HG02870 (cell line): ENCODE measurements at regions not wholly inside any gene's neighbourhood (a gene's known extent, or its start where the extent isn't known, plus 50 kb on each side); places are given as distances from the start of the nearest gene placed in this dataset.

ENCODE experiments used
- ATAC-seq: cut with Tn5 transposase; IDR thresholded peaks from one replicate; pipeline ENCODE4 v1.9.1; 2021; ENCODE audit warnings: mild to moderate bottlenecking, moderate library complexity; ENCODE audit not compliant: unreplicated experiment

DNA sequence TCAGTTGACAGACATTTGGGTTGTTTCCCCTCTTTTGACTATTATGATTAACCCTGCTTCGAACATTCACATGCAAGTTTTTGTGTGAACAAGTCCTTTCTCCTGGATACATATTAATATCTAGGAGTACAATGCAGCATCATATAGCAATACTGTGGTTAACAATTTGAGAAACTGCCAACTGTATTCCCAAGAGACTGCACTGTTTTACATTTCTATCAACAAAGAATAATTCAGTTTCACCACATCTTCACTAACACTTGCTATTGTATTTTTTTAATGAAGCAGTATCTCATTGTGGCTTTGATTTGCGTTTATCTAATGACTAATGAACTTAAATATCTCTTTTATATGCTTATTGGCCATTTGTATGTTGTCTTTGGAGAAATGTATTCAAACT, 184.6 kb upstream of the NBEA start:
- ATAC-seq = no peak

DNA sequence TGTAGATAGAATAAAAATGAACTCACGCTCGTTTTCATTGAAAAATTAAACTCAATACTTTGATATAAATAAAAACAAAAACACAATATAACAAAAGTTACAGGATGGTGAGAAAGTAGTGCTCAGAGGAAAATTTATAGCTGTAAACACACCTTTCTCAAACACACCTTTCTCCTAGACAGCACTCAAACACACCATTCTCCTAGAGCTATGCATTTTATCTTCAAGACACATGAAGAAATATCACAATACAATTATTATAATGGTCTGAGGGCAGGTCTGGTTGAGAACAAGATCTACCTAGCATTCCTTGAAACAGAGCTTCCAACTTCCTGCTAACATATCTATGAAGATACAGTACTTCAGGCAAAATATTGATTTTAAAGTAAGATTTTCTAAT, 183.4 kb upstream of the NBEA start:
- no peak for ATAC-seq

DNA sequence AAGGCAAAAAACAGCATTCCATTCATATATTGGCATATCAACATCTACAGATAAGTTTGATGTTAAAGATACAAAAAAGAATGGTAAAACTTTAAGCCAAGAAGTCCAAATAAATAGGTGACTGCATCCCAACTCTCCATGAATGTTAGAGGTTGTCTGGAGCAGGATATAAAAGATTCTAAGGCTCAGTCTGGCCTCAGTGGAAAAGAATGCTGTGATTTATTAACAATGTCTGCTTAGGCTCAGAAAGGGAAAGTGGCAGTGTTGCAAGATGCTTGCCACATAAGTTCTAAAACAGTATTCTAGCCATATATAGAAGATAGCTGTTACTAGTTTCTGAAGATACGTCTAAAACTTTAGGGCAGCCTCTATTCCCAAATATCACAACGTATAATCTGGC, 179.8 kb upstream of the NBEA start:
- ATAC-seq = no peak

DNA sequence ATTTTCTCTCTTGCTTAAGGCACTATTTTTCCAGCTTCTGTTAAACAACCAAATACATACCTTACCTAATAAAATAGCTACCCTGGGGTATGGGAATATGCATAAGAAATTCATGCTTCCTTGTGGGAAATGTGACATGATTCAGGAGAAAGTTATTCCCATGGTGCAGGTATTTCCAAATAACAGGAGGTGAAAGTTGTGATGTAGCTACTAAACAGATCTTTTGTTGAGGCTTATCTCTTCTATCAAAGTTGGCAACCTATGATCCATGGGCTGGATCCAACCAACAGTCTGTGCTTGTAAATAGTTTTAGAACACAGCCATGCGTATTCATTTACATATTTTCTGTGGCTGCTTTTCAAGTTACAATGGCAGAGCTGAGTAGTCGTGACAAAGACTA, 177.8 kb upstream of the NBEA start:
- ATAC-seq = no peak

GRCh38 chr13:34765446-34766180, 176.5 kb upstream of the NBEA start:
- no peak for ATAC-seq

- no peak for ATAC-seq
Observed at GRCh38 chr13:34767778-34768177, 174.3 kb upstream of the NBEA start.

DNA sequence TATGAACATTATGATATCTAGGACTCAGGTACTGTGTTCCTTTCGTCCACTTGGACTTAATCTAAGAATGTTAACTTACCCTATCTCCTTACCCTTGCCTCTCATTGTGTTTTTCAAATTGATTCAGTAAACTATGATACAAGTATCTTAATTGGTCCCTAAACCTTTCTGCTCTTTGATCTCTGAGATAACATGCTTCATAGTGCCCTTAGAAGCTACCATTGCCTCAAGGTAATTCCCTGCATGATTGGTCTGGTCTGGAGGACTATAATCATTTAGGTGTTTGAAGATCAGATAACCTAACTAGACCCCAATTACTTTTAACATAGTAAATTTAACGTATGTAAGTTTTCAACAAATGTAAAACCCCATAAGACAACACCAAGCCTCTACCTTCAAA, 169.9 kb upstream of the NBEA start:
- ATAC-seq = no peak

GRCh38 chr13:34772881-34773280, 169.2 kb upstream of the NBEA start:
- ATAC-seq = no peak

DNA sequence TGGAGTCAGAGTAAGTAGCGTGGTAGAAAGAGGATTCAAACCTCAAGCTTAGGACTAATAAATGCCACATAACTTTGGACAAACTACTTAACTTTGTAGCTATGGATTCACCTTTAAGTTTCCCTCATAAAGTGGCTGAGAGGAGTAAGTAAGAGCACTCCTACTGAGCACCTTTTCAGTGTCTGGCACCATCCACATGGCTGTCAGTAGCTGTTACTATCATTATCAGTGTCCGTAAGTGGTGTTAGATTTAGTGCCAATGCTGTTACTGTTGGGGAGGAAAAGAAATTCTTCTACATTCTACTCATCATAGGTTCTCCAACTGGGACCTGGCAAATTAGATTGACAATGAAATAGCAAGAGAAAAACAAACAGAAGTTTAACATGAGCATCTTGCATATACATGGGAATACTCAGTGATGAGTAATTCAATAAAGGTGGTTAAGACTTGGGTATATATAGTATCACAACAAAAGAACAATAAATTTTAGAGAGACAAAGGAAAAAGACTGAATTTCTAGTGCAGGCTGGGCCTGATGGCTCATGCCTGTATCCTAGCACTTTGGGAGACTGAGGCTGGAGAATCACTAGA, 165.6 kb upstream of the NBEA start:
- no peak for ATAC-seq

GRCh38 chr13:34777089-34777913, 164.8 kb upstream of the NBEA start:
- no peak for ATAC-seq

- no peak for ATAC-seq
Observed at GRCh38 chr13:34777914-34778303, 164.2 kb upstream of the NBEA start.

DNA sequence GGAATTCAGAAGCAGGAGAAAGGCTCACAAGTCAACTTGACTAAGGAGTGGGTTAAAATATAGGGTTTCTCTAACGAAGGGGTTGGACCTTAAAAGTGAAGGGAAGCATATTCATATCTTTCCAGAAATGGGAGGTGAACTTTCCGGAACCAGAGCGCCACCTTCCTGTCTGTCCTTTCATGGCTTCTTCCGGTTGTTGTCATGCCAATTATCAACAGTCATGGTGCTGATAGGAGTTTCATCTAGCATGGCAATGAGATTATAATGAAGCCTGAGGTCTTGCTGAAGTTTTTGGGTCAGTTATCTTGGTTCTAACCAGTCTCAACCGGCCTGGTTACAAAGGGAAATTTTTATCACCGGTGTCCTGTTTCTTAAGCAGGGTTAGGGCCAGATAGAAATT, 162.9 kb upstream of the NBEA start:
- no peak for ATAC-seq

DNA sequence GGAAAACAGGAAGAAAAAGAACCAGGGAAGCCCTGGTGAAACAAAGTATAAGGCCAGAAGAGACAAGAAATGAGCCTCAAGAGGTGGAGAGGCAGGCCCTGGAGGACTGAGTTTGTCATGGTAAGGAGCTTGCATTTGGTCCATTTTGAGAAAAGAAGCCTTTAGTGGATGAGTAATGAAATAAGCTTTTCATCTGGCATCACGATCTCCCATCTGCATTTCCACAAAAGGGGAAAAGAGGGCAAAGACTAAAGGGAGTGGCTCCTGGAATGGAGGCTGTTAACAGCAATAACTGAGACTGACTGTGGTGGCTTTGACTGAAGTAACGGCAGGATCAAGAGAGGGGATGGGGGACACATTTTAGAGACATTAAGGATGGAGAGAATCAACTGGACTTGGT, 148.8 kb upstream of the NBEA start:
- ATAC-seq = no peak

DNA sequence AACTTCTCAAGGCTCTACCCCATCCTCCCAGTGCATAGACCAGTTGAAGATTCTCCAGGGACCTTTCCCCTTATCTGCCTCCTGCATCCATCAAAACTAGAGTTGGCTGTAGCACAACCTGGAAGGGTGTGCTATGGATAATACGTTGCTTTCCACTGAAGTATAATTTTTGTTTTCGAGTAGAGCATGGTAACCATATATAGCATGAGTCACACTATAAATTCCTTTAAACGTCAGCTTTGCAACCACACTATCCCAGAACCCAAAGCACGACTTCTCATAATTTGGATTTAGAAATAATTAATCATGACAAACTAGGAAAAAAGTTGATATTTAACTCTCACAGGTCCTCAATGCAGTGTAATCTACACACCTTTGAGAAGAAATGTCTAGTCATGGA, 138.3 kb upstream of the NBEA start:
- no peak for ATAC-seq

- no peak for ATAC-seq
Observed at GRCh38 chr13:34805347-34805746, 136.7 kb upstream of the NBEA start.

DNA sequence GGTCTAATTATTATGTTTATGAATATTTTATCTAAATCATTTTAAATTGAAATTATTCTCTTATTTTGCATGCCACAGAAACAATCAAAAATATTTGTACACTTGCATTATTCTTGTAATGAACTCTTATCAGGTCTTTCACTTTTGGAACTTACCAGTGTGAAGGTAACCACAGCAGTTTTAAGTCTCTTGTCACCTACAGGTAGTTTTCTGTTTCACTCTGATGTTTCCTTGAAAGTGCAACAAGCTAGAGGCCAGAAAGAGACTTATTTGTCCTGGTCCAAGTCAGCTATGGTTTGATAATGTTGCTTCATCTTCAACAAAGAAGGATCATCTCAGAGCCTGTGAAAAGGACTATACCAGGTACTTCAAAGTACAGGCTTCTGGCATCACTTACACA, 133.4 kb upstream of the NBEA start:
- no peak for ATAC-seq

- ATAC-seq = no peak
Observed at GRCh38 chr13:34810996-34811395, 131.1 kb upstream of the NBEA start.

GRCh38 chr13:34815526-34815925, 126.5 kb upstream of the NBEA start:
- no peak for ATAC-seq

DNA sequence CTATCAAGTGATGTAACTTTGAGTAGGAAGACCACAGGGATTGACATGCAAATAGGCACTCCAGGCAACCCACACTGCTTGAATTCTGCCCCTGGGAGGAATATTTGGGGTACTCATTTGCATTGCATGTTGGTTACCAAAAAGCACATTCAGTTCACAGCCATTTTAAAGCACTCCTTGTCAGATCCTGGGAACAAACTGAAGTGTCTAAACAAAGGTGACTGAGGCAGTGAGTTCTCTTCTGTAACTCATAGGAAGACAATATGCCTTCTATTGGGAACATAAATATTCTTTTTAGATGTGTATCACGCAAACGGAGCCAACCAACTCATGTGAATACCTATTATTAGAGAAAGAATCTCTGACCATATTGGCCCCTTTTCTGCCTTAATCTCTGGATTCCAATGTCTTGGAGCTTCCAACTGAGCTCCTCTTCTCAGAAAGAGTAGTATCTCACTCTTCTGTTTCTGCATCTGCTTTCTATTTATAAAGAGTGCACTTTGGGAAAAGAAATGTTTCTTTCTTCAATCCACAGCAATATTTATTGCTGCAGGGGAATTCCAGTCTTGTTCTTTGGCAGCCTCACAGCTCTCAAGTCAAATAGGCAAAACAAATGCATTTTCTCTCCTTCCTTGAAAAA, 125.7 kb upstream of the NBEA start:
- no peak for ATAC-seq

DNA sequence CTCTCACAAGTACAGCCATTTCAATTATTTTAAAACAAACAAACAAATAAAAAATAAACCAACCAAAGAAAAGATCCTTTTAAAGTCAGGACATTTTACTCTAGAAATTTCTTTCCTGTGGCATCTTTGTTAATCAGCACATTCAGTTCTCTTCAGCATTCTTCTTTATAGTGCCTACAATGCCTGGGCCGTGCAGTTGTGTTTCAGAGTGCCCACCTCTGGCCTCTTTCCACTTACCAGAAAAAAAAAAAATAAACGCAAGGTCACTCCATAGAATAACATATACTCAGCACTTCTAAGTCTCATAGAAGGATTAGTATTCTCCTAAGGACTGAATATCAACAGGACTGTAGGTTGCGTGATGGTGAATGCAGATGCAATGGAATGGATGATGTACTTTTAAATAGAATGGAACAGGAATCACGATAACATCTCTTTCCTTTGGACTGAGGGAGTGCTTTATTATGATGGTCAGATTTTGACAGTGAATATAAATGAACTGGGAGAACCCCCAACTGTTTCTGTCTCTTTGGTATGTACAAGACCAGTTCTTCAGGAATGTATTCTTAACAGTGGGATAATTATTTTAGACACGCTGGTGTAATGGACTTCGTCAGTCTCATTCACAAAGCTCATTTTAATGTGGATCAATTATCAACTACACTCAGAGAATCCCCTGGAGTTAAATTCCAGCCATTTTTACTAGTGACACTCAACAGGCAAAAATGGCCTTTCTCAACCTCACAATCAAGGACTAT, 125.0 kb upstream of the NBEA start:
- ATAC-seq = no peak

- ATAC-seq = no peak
Observed at GRCh38 chr13:34822650-34823049, 119.4 kb upstream of the NBEA start.
